ENCODE measurements at regions not wholly inside any gene's neighbourhood (a gene's known extent, or its start where the extent isn't known, plus 50 kb on each side); places are given as distances from the start of the nearest gene placed in this dataset.

- TF ChIP-seq TEAD4 (IDR thresholded peaks at IDR 0.05) (no peak), YY1 (IDR thresholded peaks at IDR 0.05; ENCODE audit: low read depth) (no peak), TAF1 (IDR thresholded peaks at IDR 0.05; ENCODE audit: low read depth) (no peak), USF1 (IDR thresholded peaks at IDR 0.05) (no peak), FOXM1 (IDR thresholded peaks at IDR 0.05; ENCODE audit: borderline replicate concordance, low read depth) (no peak), REST (IDR thresholded peaks at IDR 0.05; ENCODE audit: low read depth) (no peak), TCF12 (IDR thresholded peaks at IDR 0.05; ENCODE audit: low read depth) (no peak), RAD21 (IDR thresholded peaks at IDR 0.05; ENCODE audit: low read depth) (no peak), CREB1 (IDR thresholded peaks at IDR 0.05; ENCODE audit: low read depth) (no peak), CEBPB (IDR thresholded peaks at IDR 0.05) (no peak), EGR1 (IDR thresholded peaks at IDR 0.05) (no peak), EP300 (IDR thresholded peaks at IDR 0.05; ENCODE audit: borderline replicate concordance) (no peak)
Measured at GRCh38 chr5:103612545-103612944, 50.0 kb upstream of the NUDT12 start.
